CD14-positive monocyte (primary cell): ENCODE measurements at regions not wholly inside any gene's neighbourhood (a gene's known extent, or its start where the extent isn't known, plus 50 kb on each side); places are given as distances from the start of the nearest gene placed in this dataset.

ENCODE experiments used
- DNase-seq, 3 donors: peaks; one replicate each; pipeline ENCODE4 v3.0.0-alpha.2; 2011 to 2022
- H2AFZ ChIP-seq: 2 replicates; pipeline ENCODE4 v1.6.0; 2012; ENCODE audit warnings: mild to moderate bottlenecking, low read depth, low read length, inconsistent platforms; ENCODE audit not compliant: insufficient read depth, poor library complexity, severe bottlenecking
- H3K27ac ChIP-seq, 2 donors: 1 replicate in 1 of 2; 2 replicates in 1 of 2; pipeline ENCODE4 v1.5.1; 2012 to 2013; ENCODE audit warnings: low read length in 2 of 2, control low read depth in 1 of 2, inconsistent platforms in 1 of 2, low read depth in 1 of 2, mild to moderate bottlenecking in 1 of 2
- H3K27me3 ChIP-seq, 2 donors: one replicate each; pipeline versions ENCODE4 v1.6.0 to v1.6.1; 2011 to 2013; ENCODE audit warnings: low read length in 2 of 2; ENCODE audit not compliant: control insufficient read depth in 2 of 2, insufficient read depth in 2 of 2
- H3K36me3 ChIP-seq, 2 donors: replicated peaks in 1 of 2; 1 replicate in 1 of 2; 2 replicates in 1 of 2; pipeline versions ENCODE4 v1.5.1 to v1.6.1; 2012 to 2013; ENCODE audit warnings: low read length in 2 of 2, control low read depth in 1 of 2, inconsistent platforms in 1 of 2, mild to moderate bottlenecking in 1 of 2; ENCODE audit not compliant: insufficient read depth in 2 of 2, control insufficient read depth in 1 of 2
- H3K4me1 ChIP-seq, 2 donors: 1 replicate in 1 of 2; 2 replicates in 1 of 2; pipeline versions ENCODE4 v1.5.1 to v1.6.1; 2012 to 2013; ENCODE audit warnings: low read length in 2 of 2, control low read depth in 1 of 2, inconsistent platforms in 1 of 2, mild to moderate bottlenecking in 1 of 2, moderate library complexity in 1 of 2; ENCODE audit not compliant: insufficient read depth in 2 of 2, control insufficient read depth in 1 of 2
- H3K4me2 ChIP-seq: replicated peaks from 2 replicates; pipeline ENCODE3; 2012; ENCODE audit warnings: low read length, moderate library complexity, mild to moderate bottlenecking; ENCODE audit not compliant: poor library complexity, severe bottlenecking; ENCODE audit errors: extremely low read depth
- H3K4me3 ChIP-seq, 3 experiments: fragments of 200-600 bp in 1 of 3; sonication (generic) in 1 of 3; replicated peaks in 1 of 3; 1 replicate in 2 of 3; 2 replicates in 1 of 3; pipeline ENCODE4 v1.5.1; 2011 to 2013; ENCODE audit warnings: low read length in 3 of 3, mild to moderate bottlenecking in 3 of 3, control low read depth in 2 of 3, low read depth in 2 of 3, inconsistent platforms in 1 of 3, moderate library complexity in 1 of 3
- H3K79me2 ChIP-seq: 2 replicates; pipeline ENCODE4 v1.6.0; 2012; ENCODE audit warnings: mild to moderate bottlenecking, control low read depth, inconsistent platforms, low read length, moderate library complexity; ENCODE audit not compliant: insufficient read depth
- H3K9ac ChIP-seq: 2 replicates; pipeline ENCODE4 v1.6.0; 2017; ENCODE audit warnings: low read length, mild to moderate bottlenecking; ENCODE audit not compliant: insufficient read depth, poor library complexity, severe bottlenecking
- H3K9me3 ChIP-seq, 2 donors: replicated peaks in 1 of 2; 1 replicate in 1 of 2; 2 replicates in 1 of 2; pipeline versions ENCODE4 v1.5.1 to v1.6.1; 2012 to 2013; ENCODE audit warnings: low read length in 2 of 2, control low read depth in 1 of 2; ENCODE audit not compliant: control insufficient read depth in 1 of 2, insufficient read depth in 1 of 2
- H4K20me1 ChIP-seq: 2 replicates; pipeline ENCODE4 v1.6.0; 2012; ENCODE audit warnings: mild to moderate bottlenecking, low read length, control low read depth, moderate library complexity; ENCODE audit not compliant: insufficient read depth
- H3K27ac Mint-ChIP-seq, 7 donors: one replicate each; pipeline ENCODE4 v1.8.0; 2020; ENCODE audit warnings: mild to moderate bottlenecking in 7 of 7, mixed read lengths in 7 of 7, moderate library complexity in 6 of 7, inconsistent platforms in 2 of 7
- H3K27me3 Mint-ChIP-seq, 3 donors: one replicate each; pipeline ENCODE4 v1.8.0; 2021 to 2022; ENCODE audit warnings: low read depth in 3 of 3, mild to moderate bottlenecking in 3 of 3, mixed read lengths in 3 of 3, moderate library complexity in 3 of 3, inconsistent platforms in 1 of 3
- H3K36me3 Mint-ChIP-seq, 2 donors: one replicate each; pipeline ENCODE4 v1.8.0; 2020; ENCODE audit warnings: mixed read lengths in 2 of 2, inconsistent platforms in 1 of 2, mild to moderate bottlenecking in 1 of 2
- H3K4me1 Mint-ChIP-seq: one replicate; pipeline ENCODE4 v1.8.0; 2020; ENCODE audit warnings: mild to moderate bottlenecking, mixed read lengths
- H3K4me3 Mint-ChIP-seq, 2 donors: one replicate each; pipeline ENCODE4 v1.8.0; 2020; ENCODE audit warnings: mild to moderate bottlenecking in 2 of 2, mixed read lengths in 2 of 2, moderate library complexity in 1 of 2
- H3K9me3 Mint-ChIP-seq, 7 donors: one replicate each; pipeline ENCODE4 v1.8.0; 2020 to 2022; ENCODE audit warnings: mixed read lengths in 7 of 7, mild to moderate bottlenecking in 6 of 7, moderate library complexity in 6 of 7, inconsistent platforms in 2 of 7
- WGBS: methylation state at CpG from one replicate; pipeline ENCODE4 v1.1.5; 2013; ENCODE audit warnings: missing lambda C conversion rate; ENCODE audit not compliant: insufficient coverage; 5-methylcytosine and 5-hydroxymethylcytosine counted together
- intact Hi-C, 2 donors: fragments of 100-400 bp; cut with micrococcal nuclease; formaldehyde crosslinking; loops; one replicate each; pipeline versions ENCODE4 v1.15.0 to v1.15.1; 2023
- TF ChIP-seq, protein P1 (sequence below): fragments of 200-600 bp; IDR thresholded peaks from one replicate; pipeline ENCODE4 v1.8.0; 2022; ENCODE audit warnings: antibody characterized with exemption, mild to moderate bottlenecking

DNA sequence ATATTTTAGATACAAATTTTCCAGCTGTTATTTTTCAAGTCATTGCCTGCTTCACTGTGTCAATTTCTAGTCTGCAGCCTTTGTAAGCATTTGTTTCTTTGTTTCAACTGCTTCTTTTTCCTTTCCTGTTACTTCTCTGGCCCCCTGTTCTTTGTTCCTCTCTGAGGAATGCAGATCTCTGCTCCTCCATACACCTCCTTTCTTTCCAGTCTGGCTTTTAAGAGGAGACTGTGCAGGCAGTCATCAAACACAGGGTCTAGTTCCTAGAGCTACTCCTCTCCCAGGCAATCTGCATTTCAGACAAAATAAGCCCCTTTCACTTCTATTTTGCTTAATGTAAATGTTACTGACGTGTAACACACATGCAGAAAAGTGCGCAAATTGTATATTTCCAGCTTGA lies 502.9 kb downstream of the PDCD6IP start:
- Histone ChIP-seq H3K4me3 (no peak overlapping the region), H2AFZ (peak overlapping the region; percentile 23), H3K27me3 (no peaks in the 10 kb centered on the region), H3K4me2 (no peak overlapping the region), H3K9me3 (no peaks in the 10 kb centered on the region), H3K36me3 (no peaks in the 10 kb centered on the region), H4K20me1 (no peaks in the 10 kb centered on the region), H3K9ac (no peak overlapping the region), H3K4me1 (peaks cover 0 to 2% of the 10 kb centered on the region in 2 donors), H3K79me2 (no peaks in the 10 kb centered on the region), H3K27ac (no peak overlapping the region)
- WGBS: 100% methylated on average over 2 of the region's 2 CpGs
- intact Hi-C loops: no loop called here
- H3K4me3 Mint-ChIP-seq: no peak overlapping the region
- peaks cover 0 to 5% (median 4%) of the 10 kb centered on the region in 3 donors for H3K27me3 Mint-ChIP-seq
- DNase-seq: no peak
- no peaks in the 10 kb centered on the region for H3K36me3 Mint-ChIP-seq
- peaks cover 0 to 8% (median 0%) of the 10 kb centered on the region in 7 donors for H3K9me3 Mint-ChIP-seq
- H3K4me1 Mint-ChIP-seq: peaks cover 12% of the 10 kb centered on the region
- H3K27ac Mint-ChIP-seq: no peak overlapping the region
- TF ChIP-seq, protein P1, sequence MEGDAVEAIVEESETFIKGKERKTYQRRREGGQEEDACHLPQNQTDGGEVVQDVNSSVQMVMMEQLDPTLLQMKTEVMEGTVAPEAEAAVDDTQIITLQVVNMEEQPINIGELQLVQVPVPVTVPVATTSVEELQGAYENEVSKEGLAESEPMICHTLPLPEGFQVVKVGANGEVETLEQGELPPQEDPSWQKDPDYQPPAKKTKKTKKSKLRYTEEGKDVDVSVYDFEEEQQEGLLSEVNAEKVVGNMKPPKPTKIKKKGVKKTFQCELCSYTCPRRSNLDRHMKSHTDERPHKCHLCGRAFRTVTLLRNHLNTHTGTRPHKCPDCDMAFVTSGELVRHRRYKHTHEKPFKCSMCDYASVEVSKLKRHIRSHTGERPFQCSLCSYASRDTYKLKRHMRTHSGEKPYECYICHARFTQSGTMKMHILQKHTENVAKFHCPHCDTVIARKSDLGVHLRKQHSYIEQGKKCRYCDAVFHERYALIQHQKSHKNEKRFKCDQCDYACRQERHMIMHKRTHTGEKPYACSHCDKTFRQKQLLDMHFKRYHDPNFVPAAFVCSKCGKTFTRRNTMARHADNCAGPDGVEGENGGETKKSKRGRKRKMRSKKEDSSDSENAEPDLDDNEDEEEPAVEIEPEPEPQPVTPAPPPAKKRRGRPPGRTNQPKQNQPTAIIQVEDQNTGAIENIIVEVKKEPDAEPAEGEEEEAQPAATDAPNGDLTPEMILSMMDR: no peak

DNA sequence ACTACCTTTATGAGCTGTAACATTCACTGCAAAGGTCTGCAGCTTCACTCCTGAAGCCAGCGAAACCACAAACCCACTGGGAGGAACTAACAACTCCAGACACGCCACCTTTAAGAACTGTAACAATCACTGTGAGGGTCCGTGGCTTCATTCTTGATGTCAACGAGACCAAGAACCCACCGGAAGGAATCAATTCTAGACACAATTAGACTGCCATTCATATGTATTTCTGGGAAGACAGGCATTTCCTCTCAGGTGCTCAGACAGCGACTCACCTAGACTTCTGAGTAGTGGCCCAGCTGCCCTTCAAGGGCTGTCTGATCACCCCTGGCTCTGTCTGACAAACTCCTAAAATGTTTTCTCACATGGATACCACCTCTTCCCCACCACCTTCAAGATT lies 506.8 kb downstream of the PDCD6IP start:
- no peak overlapping the region for H3K4me3 ChIP-seq
- Mint-ChIP-seq H3K27me3 (peaks cover 0 to 5% (median 2%) of the 10 kb centered on the region in 3 donors), H3K36me3 (no peaks in the 10 kb centered on the region), H3K4me3 (no peak overlapping the region), H3K27ac (no peak overlapping the region), H3K9me3 (peaks cover 0 to 20% (median 2%) of the 10 kb centered on the region in 7 donors), H3K4me1 (peaks cover 4% of the 10 kb centered on the region)
- no peak overlapping the region for H2AFZ ChIP-seq
- no peak overlapping the region for H3K4me2 ChIP-seq
- TF ChIP-seq, protein P1: no peak
- DNase-seq: no peak
- H3K9ac ChIP-seq: no peak overlapping the region
- intact Hi-C loops: no loop called here
- H3K27ac ChIP-seq: no peak overlapping the region
- no peaks in the 10 kb centered on the region for H3K9me3 ChIP-seq
- WGBS: 59% methylated on average over 6 of the region's 6 CpGs
- no peaks in the 10 kb centered on the region for H4K20me1 ChIP-seq
- peaks cover 0 to 2% of the 10 kb centered on the region in 2 donors for H3K4me1 ChIP-seq
- no peaks in the 10 kb centered on the region for H3K27me3 ChIP-seq
- H3K79me2 ChIP-seq: no peaks in the 10 kb centered on the region
- no peaks in the 10 kb centered on the region for H3K36me3 ChIP-seq
